COLO668 (cell line): ENCODE measurements at regions not wholly inside any gene's neighbourhood (a gene's known extent, or its start where the extent isn't known, plus 50 kb on each side); places are given as distances from the start of the nearest gene placed in this dataset.
"Not testable (repeated sequence)": the region's sequence is repeated elsewhere in the genome, so short reads cannot be mapped to it uniquely, and the experiment has no call there.

Experiments used
- DNase-seq: peaks from one replicate; lab custom pipeline; 2025; ENCODE audit not compliant: unreplicated experiment; lab: John Stamatoyannopoulos, UW

DNA sequence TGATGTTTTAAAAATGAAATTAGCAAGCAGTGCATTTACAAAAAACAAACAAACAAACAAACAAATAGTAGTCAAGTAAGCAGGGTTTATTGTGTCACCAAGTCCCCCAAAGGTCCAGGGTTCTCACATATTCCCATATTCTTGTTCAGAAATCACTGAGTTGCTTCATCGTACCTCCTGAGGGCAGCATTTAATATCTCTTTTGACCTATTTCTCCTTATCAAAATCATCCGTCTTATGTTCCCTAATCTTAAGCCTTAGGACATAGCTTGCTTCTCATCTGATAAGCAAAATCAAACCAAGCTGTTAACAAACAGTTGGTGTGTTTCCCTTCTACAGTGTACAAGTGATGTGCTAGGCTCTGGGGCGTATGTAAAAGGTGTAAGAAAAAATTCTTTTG, 109.5 kb upstream of the MAN2A1 start:
- no peak for DNase-seq

GRCh38 chr5:109575506-109575905, 114.2 kb upstream of the MAN2A1 start:
- DNase-seq, result no peak

DNA sequence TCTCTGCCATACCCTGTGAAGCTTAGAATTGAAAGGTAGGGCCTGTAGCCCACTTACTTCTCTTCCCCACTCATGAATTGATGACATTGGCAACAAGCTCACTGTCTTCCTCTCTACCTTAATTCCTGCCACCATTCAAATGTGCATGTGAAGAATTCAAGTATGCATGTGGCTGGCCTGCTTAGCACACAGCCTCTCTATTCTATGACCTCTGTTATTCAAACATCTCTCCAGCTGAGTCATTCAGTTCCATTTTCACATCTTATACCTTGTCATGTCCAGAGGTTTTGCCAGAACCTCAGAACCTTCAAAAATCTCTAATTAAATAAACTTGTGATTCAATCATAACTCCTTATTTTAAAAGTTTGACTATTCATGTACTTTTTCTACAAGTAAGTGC, 114.7 kb upstream of the MAN2A1 start:
- no peak for DNase-seq

- no peak for DNase-seq
These were observed 116.0 kb upstream of the MAN2A1 start for GRCh38 chr5:109573766-109574165.

DNA sequence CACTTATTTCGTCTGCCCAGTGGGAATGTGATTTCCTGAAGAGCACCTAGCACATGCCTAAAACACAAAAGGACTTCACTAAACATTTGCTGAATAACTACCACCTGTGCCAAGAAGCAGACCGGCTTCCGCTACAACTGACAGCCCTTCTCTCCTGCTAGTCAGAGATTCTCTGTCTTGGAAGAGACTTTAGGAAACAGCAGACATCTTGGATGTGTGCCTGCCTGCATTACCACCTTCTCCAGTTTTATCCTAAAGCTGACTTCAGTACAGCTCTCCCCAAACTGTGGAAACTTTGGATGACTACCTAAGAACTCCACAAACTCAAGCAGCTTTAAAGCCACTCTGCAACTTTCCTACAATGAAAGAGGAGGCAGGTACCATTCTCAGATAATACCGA, 116.5 kb upstream of the MAN2A1 start:
- DNase-seq, result no peak

DNA sequence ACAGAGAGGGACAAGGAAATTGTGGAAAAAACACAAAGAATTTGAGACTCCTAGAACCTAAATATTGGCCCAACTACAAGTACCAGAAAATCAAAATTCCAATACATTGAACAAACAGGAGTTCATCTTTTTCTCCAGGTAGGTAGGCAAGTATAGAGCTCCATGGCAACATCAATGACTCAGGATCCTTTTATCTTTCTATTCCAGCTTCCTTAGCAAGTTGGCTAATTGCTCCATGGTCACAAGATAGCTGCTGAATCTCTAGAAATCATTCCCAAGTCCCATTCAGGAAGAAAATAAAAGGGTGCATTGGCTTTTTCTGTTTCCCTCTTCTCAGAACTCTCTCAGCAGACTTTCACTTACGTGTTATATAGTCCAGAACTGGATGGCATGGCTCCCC, 117.9 kb upstream of the MAN2A1 start:
- DNase-seq, result no peak

GRCh38 chr5:109570362-109570874, 119.3 kb upstream of the MAN2A1 start:
- no peak for DNase-seq

- DNase-seq, result no peak
These were observed 122.2 kb upstream of the MAN2A1 start for GRCh38 chr5:109567374-109568044.

DNA sequence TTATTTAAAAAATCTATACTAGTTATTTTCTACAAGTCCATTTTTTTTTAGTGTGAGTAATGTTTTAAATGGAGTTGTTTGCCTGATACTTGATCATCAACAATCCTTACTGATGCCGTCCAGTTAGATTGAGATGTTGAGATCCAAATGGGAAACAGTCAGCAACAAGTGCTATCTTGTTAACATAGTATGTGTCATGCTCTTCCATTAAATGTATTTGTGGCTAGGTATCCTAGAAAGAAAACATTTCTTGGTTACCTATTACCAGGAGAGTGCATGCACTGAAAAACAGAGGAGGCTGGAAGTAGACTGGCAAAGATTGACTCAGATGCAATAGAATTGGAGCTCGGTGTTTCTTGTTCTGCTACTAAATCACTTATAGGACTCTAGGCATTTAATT, 123.4 kb upstream of the MAN2A1 start:
- DNase-seq, result no peak

- DNase-seq, result no peak
These were observed 126.0 kb upstream of the MAN2A1 start for GRCh38 chr5:109563739-109564138.

DNA sequence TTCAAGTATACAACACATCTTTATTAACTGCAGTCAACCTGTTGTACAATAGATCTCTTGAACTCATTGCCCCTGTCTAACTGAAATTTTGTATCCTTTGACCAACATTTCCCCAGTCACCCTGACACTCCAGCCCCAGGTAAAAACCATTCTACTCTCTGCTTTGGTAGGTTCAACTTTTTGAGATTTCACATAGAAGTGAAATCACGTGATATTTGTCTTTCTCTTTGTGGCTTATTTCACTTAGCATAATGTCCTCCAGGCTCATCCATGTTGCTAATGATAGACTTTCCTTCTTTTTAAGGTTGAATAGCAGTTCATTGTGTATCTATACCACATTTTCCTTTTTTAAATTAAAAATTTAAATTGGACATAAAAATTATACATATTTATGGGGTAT, 126.5 kb upstream of the MAN2A1 start:
- no peak for DNase-seq

GRCh38 chr5:109562441-109562840, 127.3 kb upstream of the MAN2A1 start:
- DNase-seq, result no peak

DNA sequence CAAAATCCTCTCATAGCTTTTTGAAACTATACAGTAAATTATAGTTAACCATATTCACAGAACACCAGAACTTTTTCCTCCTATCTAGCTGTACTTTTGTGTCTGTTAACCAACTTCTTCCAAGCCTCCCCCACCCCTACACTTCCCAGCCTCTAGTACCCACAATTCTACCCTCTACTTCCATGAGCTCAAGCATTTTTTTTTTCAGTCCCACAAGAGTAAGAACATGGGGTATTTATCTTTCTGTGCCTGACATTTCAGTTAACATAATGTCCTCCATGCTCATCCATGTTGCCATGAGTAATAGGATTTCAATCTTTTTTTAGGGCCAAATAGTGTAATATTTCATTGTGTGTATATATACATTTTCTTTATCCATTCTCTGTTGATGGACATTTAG, 128.3 kb upstream of the MAN2A1 start:
- no peak for DNase-seq

GRCh38 chr5:109560554-109560953, 129.2 kb upstream of the MAN2A1 start:
- no peak for DNase-seq

DNA sequence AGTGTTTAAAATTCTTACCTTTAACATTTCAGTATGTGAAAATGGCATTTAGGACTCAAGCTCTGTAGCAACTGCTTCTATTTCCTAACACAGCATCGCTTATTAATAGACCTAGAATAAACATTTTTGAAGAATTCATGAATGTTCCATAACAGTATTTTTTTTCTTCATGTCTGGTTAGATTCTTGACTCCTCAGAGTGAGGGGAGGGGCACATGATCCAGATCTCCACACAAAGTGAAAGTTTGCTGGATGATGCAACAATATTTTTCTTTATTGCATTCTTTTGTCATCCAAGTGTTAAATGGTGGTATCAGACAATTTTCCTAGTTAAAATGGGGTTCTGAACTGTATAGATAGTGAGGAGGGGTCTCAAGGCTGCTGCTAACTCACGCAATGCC, 130.8 kb upstream of the MAN2A1 start:
- no peak for DNase-seq

GRCh38 chr5:109558364-109558763, 131.4 kb upstream of the MAN2A1 start:
- no peak for DNase-seq

DNA sequence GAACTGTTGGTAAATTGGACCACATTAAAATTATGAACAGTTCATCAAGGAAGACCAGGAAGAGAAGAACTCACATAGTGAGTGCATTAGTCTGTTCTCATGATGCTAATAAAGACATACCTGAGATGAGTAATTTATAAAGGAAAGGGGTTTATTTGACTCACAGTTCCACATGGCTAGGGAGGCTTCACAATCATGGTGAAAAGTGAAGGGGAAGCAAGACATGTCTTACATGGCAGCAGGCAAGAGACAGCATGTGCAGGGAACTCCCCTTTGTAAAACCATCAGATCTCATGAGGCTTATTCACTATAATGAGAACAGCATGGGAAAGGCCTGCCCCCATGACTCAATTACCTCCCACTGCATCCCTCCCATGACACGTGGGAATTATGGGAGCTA, 135.9 kb upstream of the MAN2A1 start:
- DNase-seq, result no peak

DNA sequence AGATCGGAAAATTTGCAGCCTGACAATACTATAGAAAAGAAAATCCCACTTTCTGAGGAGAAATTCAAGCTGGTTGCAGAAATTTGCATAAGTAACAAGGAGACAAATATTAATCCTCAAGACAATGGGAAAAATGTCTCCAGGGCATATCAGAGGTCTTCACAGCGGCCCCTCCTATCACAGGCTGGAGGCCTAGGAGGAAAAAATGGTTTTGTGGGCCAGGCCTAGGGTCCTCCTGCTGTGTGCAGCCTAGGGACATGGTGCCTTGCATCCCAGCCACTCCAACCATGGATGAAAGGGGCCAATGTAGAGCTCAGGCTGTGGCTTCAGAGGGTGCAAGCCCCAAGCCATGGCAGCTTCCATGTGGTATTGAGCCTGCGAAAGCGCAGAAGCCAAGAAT, 138.5 kb upstream of the MAN2A1 start:
- DNase-seq, result not testable (repeated sequence)

GRCh38 chr5:109550077-109550476, 139.7 kb upstream of the MAN2A1 start:
- DNase-seq, result no peak

GRCh38 chr5:109546461-109546860, 136.7 kb upstream of the PJA2 start:
- no peak for DNase-seq

DNA sequence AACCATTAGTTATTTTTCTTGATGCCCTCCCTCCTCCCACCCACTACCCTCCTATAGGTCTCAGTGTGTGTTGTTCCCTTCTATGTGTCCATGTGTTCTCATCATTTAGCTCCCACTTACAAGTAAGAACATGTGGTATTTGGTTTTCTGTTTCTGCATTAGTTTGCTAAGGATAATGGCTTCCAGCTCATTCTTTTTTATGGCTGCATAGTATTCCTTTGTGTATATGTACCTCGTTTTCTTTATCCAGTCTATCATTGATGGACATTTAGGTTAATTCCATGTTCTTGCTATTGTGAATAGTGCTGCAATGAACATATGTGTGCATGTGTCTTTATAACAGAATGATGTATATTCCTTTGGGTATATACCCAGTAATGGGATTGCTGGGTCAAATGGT, 135.1 kb upstream of the PJA2 start:
- DNase-seq, result not testable (repeated sequence)

GRCh38 chr5:109538692-109539091, 128.9 kb upstream of the PJA2 start:
- not testable (repeated sequence) for DNase-seq

DNA sequence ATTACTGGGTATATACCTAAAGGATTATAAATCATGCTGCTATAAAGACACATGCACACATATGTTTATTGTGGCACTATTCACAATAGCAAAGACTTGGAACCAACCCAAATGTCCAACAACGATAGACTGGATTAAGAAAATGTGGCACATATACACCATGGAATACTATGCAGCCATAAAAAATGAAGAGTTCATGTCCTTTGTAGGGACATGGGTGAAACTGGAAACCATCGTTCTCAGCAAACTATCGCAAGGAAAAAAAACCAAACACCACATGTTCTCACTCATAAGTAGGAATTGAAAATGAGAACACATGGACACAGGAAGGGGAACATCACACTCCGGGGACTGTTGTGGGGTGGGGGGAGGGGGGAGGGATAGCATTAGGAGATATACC, 125.3 kb upstream of the PJA2 start:
- DNase-seq, result not testable (repeated sequence)
